ENCODE measurements at regions not wholly inside any gene's neighbourhood (a gene's known extent, or its start where the extent isn't known, plus 50 kb on each side); places are given as distances from the start of the nearest gene placed in this dataset.

DNA sequence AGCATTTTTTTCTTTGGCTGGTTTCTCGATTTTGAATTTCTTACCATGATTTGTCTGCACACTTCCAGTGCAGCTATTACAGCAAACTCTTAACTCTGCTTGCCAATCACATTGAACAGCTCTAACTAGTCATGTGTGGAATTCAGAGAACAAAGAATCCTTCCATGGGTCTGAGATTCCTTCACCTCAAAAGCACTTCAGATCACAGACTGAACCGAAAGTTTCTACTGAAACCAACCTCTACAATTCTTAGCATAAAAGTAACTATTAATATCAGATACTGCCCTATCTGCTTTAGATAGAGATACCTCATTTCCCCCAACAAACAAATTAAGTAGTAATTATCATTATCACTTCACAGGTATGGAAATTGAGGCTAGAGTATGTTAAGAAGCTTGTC is 56.5 kb upstream of the SP4 start:
- Histone ChIP-seq H3K27ac (ENCODE audit: insufficient read depth, low read depth, low read length) (no peak overlapping the region), H3K36me3 (ENCODE audit: control insufficient read depth in 2 of 2, extremely low read depth in 1 of 2, insufficient read depth in 2 of 2, low read length in 2 of 2) (no peaks in the 10 kb centered on the region), H3K9me3 (replicated peaks; ENCODE audit: control insufficient read depth, insufficient read depth, low read length) (no peaks in the 10 kb centered on the region), H3K9me1 (replicated peaks; ENCODE audit: control insufficient read depth, extremely low read depth, insufficient read depth, low read length) (no peaks in the 10 kb centered on the region), H4K20me1 (replicated peaks; ENCODE audit: control insufficient read depth, extremely low read depth, insufficient read depth, low read length) (no peaks in the 10 kb centered on the region), H3K4me2 (ENCODE audit: insufficient read depth, low read length) (no peak overlapping the region), H3K27me3 (ENCODE audit: control insufficient read depth in 2 of 2, insufficient read depth in 2 of 2, low read length in 2 of 2) (no peaks in the 10 kb centered on the region), H2AFZ (ENCODE audit: low read depth, low read length) (no peak overlapping the region), H3K9ac (replicated peaks; ENCODE audit: extremely low read depth, insufficient read depth, low read length) (no peak overlapping the region), H3K4me1 (ENCODE audit: control insufficient read depth, extremely low read depth, insufficient read depth, low read length) (peaks cover 6% of the 10 kb centered on the region), H3K4me3 (replicated peaks in 1 of 3; ENCODE audit: insufficient read depth in 1 of 3, low read depth in 1 of 3, low read length in 3 of 3) (no peak overlapping the region), H3K79me2 (ENCODE audit: control insufficient read depth, insufficient read depth, low read length) (no peaks in the 10 kb centered on the region)
- intact Hi-C loops (cut with micrococcal nuclease): no loop called here
- ChIA-PET CTCF (no interaction called here), POLR2A (no interaction called here)
- no TSS peak for BruUV-seq (replicated peaks)
- dilution Hi-C loops (cut with MboI; ENCODE audit: extremely low pct_ligation_motif_present, low sequenced_read_pairs): no loop called here
- no peak for FAIRE-seq
- TF ChIP-seq MAX (IDR thresholded peaks at IDR 0.05; ENCODE audit: insufficient read depth, insufficient read length): no peak
- DNase-seq (ENCODE audit: low read depth, low spot score): no peak

DNA sequence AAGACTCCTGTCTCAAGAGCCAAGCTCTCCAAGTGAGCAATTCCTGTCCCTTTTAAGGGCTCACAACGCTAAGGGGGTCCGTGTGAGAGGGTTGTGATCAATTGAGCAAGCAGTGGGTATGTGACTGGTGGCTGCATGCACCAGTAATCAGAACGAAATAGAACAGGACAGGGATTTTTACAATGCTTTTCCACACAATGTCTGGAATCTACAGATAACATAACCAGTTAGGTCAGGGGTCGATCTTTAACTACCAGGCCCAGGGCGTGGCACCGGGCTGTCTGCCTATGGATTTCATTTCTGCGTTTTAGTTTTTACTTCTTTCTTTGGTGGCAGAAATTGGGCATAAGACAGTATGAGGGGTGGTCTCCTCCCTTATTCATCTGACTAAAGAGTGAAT is 54.9 kb upstream of the SP4 start:
- dilution Hi-C loops (cut with MboI; ENCODE audit: extremely low pct_ligation_motif_present, low sequenced_read_pairs): no loop called here
- FAIRE-seq: no peak

More for the DNA sequence above, 54.9 kb upstream of the SP4 start:
- Histone ChIP-seq H3K4me2 (ENCODE audit: insufficient read depth, low read length) (no peak overlapping the region), H3K27me3 (ENCODE audit: control insufficient read depth in 2 of 2, insufficient read depth in 2 of 2, low read length in 2 of 2) (no peaks in the 10 kb centered on the region), H3K4me1 (ENCODE audit: control insufficient read depth, extremely low read depth, insufficient read depth, low read length) (no peaks in the 10 kb centered on the region), H2AFZ (ENCODE audit: low read depth, low read length) (no peak overlapping the region), H3K79me2 (ENCODE audit: control insufficient read depth, insufficient read depth, low read length) (no peaks in the 10 kb centered on the region), H4K20me1 (replicated peaks; ENCODE audit: control insufficient read depth, extremely low read depth, insufficient read depth, low read length) (no peaks in the 10 kb centered on the region), H3K27ac (ENCODE audit: insufficient read depth, low read depth, low read length) (no peak overlapping the region), H3K9me1 (replicated peaks; ENCODE audit: control insufficient read depth, extremely low read depth, insufficient read depth, low read length) (no peaks in the 10 kb centered on the region), H3K4me3 (replicated peaks in 1 of 3; ENCODE audit: insufficient read depth in 1 of 3, low read depth in 1 of 3, low read length in 3 of 3) (no peak overlapping the region), H3K9me3 (replicated peaks; ENCODE audit: control insufficient read depth, insufficient read depth, low read length) (no peaks in the 10 kb centered on the region), H3K36me3 (ENCODE audit: control insufficient read depth in 2 of 2, extremely low read depth in 1 of 2, insufficient read depth in 2 of 2, low read length in 2 of 2) (no peaks in the 10 kb centered on the region), H3K9ac (replicated peaks; ENCODE audit: extremely low read depth, insufficient read depth, low read length) (no peak overlapping the region)
- BruUV-seq (replicated peaks): no TSS peak
- DNase-seq (ENCODE audit: low read depth, low spot score): no peak
- POLR2A ChIA-PET: no interaction called here
- no peak for TF ChIP-seq MYC (IDR thresholded peaks at IDR 0.05; ENCODE audit: low read depth, low read length)
- no peak for TF ChIP-seq MAX (IDR thresholded peaks at IDR 0.05; ENCODE audit: insufficient read depth, insufficient read length)
- no peak for TF ChIP-seq GATA2 (IDR thresholded peaks at IDR 0.05; ENCODE audit: insufficient read depth, insufficient read length, low read depth, low read length)
- no peak for TF ChIP-seq JUN (IDR thresholded peaks at IDR 0.05; ENCODE audit: borderline replicate concordance, insufficient read depth, insufficient read length, low read depth)
- no peak for TF ChIP-seq POLR2A (IDR thresholded peaks at IDR 0.05; ENCODE audit: low read depth, low read length)
- no peak for TF ChIP-seq FOS (IDR thresholded peaks at IDR 0.05; ENCODE audit: borderline replicate concordance, insufficient read depth, low read length)
- TF ChIP-seq POLR2AphosphoS5 (IDR thresholded peaks at IDR 0.05; ENCODE audit: insufficient read depth, low read depth, low read length): no peak
- TF ChIP-seq EZH2 (IDR thresholded peaks at IDR 0.05; ENCODE audit: borderline replicate concordance, low read depth, low read length, severe bottlenecking): no peak
- TF ChIP-seq, protein P1, sequence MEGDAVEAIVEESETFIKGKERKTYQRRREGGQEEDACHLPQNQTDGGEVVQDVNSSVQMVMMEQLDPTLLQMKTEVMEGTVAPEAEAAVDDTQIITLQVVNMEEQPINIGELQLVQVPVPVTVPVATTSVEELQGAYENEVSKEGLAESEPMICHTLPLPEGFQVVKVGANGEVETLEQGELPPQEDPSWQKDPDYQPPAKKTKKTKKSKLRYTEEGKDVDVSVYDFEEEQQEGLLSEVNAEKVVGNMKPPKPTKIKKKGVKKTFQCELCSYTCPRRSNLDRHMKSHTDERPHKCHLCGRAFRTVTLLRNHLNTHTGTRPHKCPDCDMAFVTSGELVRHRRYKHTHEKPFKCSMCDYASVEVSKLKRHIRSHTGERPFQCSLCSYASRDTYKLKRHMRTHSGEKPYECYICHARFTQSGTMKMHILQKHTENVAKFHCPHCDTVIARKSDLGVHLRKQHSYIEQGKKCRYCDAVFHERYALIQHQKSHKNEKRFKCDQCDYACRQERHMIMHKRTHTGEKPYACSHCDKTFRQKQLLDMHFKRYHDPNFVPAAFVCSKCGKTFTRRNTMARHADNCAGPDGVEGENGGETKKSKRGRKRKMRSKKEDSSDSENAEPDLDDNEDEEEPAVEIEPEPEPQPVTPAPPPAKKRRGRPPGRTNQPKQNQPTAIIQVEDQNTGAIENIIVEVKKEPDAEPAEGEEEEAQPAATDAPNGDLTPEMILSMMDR (IDR thresholded peaks at IDR 0.05; ENCODE audit: extremely low read depth in 1 of 2, insufficient read depth in 1 of 2, low read depth in 1 of 2, low read length in 2 of 2): no peak
- intact Hi-C loops (cut with micrococcal nuclease): no loop called here
- CTCF ChIA-PET: no interaction called here

Measured in endothelial cell of umbilical vein (primary cell).